ENCODE measurements at regions not wholly inside any gene's neighbourhood (a gene's known extent, or its start where the extent isn't known, plus 50 kb on each side); places are given as distances from the start of the nearest gene placed in this dataset.

GRCh38 chr3:107212618-107213017 is 164.6 kb upstream of the CCDC54 start:
- no peak for TF ChIP-seq CTCF (IDR thresholded peaks at IDR 0.05; ENCODE audit: borderline replicate concordance, extremely low read depth, low read length, poor library complexity, severe bottlenecking)
- TF ChIP-seq EZH2 (IDR thresholded peaks at IDR 0.05; ENCODE audit: borderline replicate concordance, low read depth, low read length, severe bottlenecking), result no peak
